ENCODE measurements at regions not wholly inside any gene's neighbourhood (a gene's known extent, or its start where the extent isn't known, plus 50 kb on each side); places are given as distances from the start of the nearest gene placed in this dataset.

DNA sequence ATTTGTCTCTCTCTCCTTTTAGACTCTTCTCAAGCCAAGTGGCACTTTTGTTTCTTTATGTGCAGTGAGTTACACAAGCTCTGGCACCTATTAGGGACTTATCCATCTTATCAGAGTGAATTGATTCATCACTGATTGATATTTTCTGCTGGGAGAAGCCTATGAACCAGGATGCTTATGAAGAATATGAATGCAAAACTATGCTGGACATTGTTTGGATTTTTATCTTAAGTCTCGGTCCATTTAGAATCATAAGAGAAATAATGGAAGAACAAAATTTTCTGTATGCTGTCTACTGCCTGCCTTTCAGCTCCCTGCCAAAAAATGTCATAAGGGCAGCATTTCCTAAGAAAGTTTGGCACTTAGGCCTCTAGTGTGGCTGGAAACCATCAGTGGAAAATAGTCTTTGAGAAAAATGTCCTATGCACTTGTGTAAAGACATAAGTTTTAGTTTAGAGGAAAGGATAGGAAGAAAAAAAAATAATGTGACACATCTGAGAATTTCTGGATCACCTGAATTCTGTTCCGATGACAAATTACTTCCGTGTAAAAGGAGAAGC is 365.7 kb upstream of the MAD2L1 start:
- TF ChIP-seq, protein P1, sequence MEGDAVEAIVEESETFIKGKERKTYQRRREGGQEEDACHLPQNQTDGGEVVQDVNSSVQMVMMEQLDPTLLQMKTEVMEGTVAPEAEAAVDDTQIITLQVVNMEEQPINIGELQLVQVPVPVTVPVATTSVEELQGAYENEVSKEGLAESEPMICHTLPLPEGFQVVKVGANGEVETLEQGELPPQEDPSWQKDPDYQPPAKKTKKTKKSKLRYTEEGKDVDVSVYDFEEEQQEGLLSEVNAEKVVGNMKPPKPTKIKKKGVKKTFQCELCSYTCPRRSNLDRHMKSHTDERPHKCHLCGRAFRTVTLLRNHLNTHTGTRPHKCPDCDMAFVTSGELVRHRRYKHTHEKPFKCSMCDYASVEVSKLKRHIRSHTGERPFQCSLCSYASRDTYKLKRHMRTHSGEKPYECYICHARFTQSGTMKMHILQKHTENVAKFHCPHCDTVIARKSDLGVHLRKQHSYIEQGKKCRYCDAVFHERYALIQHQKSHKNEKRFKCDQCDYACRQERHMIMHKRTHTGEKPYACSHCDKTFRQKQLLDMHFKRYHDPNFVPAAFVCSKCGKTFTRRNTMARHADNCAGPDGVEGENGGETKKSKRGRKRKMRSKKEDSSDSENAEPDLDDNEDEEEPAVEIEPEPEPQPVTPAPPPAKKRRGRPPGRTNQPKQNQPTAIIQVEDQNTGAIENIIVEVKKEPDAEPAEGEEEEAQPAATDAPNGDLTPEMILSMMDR (conservative IDR thresholded peaks at IDR 0.05; ENCODE audit: low read depth in 2 of 2), result no peak
- TF ChIP-seq EZH2phosphoT487 (IDR thresholded peaks at IDR 0.05; ENCODE audit: unreplicated experiment) (no peak), EZH2 (IDR thresholded peaks at IDR 0.05; ENCODE audit: low read depth, unreplicated experiment) (no peak), CREB1 (CRISPR knock-in tag; IDR thresholded peaks at IDR 0.05; ENCODE audit: low read depth) (no peak), STAT1 (IDR thresholded peaks at IDR 0.05; ENCODE audit: unreplicated experiment) (no peak), POLR2AphosphoS5 (IDR thresholded peaks at IDR 0.05; ENCODE audit: low read depth) (no peak), JUNB (IDR thresholded peaks at IDR 0.05; ENCODE audit: unreplicated experiment) (no peak), ZNF331 (CRISPR knock-in tag; IDR thresholded peaks at IDR 0.05; ENCODE audit: low read depth) (no peak), NANOG (IDR thresholded peaks at IDR 0.05; ENCODE audit: borderline replicate concordance) (no peak)
- TF ChIP-seq, protein P2, sequence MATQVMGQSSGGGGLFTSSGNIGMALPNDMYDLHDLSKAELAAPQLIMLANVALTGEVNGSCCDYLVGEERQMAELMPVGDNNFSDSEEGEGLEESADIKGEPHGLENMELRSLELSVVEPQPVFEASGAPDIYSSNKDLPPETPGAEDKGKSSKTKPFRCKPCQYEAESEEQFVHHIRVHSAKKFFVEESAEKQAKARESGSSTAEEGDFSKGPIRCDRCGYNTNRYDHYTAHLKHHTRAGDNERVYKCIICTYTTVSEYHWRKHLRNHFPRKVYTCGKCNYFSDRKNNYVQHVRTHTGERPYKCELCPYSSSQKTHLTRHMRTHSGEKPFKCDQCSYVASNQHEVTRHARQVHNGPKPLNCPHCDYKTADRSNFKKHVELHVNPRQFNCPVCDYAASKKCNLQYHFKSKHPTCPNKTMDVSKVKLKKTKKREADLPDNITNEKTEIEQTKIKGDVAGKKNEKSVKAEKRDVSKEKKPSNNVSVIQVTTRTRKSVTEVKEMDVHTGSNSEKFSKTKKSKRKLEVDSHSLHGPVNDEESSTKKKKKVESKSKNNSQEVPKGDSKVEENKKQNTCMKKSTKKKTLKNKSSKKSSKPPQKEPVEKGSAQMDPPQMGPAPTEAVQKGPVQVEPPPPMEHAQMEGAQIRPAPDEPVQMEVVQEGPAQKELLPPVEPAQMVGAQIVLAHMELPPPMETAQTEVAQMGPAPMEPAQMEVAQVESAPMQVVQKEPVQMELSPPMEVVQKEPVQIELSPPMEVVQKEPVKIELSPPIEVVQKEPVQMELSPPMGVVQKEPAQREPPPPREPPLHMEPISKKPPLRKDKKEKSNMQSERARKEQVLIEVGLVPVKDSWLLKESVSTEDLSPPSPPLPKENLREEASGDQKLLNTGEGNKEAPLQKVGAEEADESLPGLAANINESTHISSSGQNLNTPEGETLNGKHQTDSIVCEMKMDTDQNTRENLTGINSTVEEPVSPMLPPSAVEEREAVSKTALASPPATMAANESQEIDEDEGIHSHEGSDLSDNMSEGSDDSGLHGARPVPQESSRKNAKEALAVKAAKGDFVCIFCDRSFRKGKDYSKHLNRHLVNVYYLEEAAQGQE (IDR thresholded peaks at IDR 0.05; ENCODE audit: unreplicated experiment), result no peak
- TF ChIP-seq, protein P3, sequence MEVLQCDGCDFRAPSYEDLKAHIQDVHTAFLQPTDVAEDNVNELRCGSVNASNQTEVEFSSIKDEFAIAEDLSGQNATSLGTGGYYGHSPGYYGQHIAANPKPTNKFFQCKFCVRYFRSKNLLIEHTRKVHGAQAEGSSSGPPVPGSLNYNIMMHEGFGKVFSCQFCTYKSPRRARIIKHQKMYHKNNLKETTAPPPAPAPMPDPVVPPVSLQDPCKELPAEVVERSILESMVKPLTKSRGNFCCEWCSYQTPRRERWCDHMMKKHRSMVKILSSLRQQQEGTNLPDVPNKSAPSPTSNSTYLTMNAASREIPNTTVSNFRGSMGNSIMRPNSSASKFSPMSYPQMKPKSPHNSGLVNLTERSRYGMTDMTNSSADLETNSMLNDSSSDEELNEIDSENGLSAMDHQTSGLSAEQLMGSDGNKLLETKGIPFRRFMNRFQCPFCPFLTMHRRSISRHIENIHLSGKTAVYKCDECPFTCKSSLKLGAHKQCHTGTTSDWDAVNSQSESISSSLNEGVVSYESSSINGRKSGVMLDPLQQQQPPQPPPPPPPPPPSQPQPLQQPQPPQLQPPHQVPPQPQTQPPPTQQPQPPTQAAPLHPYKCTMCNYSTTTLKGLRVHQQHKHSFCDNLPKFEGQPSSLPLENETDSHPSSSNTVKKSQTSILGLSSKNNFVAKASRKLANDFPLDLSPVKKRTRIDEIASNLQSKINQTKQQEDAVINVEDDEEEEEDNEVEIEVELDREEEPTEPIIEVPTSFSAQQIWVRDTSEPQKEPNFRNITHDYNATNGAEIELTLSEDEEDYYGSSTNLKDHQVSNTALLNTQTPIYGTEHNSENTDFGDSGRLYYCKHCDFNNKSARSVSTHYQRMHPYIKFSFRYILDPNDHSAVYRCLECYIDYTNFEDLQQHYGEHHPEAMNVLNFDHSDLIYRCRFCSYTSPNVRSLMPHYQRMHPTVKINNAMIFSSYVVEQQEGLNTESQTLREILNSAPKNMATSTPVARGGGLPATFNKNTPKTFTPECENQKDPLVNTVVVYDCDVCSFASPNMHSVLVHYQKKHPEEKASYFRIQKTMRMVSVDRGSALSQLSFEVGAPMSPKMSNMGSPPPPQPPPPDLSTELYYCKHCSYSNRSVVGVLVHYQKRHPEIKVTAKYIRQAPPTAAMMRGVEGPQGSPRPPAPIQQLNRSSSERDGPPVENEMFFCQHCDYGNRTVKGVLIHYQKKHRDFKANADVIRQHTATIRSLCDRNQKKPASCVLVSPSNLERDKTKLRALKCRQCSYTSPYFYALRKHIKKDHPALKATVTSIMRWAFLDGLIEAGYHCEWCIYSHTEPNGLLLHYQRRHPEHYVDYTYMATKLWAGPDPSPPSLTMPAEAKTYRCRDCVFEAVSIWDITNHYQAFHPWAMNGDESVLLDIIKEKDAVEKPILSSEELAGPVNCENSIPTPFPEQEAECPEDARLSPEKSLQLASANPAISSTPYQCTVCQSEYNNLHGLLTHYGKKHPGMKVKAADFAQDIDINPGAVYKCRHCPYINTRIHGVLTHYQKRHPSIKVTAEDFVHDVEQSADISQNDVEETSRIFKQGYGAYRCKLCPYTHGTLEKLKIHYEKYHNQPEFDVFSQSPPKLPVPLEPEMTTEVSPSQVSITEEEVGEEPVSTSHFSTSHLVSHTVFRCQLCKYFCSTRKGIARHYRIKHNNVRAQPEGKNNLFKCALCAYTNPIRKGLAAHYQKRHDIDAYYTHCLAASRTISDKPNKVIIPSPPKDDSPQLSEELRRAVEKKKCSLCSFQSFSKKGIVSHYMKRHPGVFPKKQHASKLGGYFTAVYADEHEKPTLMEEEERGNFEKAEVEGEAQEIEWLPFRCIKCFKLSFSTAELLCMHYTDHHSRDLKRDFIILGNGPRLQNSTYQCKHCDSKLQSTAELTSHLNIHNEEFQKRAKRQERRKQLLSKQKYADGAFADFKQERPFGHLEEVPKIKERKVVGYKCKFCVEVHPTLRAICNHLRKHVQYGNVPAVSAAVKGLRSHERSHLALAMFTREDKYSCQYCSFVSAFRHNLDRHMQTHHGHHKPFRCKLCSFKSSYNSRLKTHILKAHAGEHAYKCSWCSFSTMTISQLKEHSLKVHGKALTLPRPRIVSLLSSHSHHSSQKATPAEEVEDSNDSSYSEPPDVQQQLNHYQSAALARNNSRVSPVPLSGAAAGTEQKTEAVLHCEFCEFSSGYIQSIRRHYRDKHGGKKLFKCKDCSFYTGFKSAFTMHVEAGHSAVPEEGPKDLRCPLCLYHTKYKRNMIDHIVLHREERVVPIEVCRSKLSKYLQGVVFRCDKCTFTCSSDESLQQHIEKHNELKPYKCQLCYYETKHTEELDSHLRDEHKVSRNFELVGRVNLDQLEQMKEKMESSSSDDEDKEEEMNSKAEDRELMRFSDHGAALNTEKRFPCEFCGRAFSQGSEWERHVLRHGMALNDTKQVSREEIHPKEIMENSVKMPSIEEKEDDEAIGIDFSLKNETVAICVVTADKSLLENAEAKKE (CRISPR knock-in tag; IDR thresholded peaks at IDR 0.05), result no peak
- TF ChIP-seq, protein P4, sequence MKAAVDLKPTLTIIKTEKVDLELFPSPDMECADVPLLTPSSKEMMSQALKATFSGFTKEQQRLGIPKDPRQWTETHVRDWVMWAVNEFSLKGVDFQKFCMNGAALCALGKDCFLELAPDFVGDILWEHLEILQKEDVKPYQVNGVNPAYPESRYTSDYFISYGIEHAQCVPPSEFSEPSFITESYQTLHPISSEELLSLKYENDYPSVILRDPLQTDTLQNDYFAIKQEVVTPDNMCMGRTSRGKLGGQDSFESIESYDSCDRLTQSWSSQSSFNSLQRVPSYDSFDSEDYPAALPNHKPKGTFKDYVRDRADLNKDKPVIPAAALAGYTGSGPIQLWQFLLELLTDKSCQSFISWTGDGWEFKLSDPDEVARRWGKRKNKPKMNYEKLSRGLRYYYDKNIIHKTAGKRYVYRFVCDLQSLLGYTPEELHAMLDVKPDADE (IDR thresholded peaks at IDR 0.05), result no peak
